Activated naive CD4-positive, alpha-beta T cell treated with anti-CD3 and anti-CD28 coated beads for 36 hours (primary cell): ENCODE measurements at regions not wholly inside any gene's neighbourhood (a gene's known extent, or its start where the extent isn't known, plus 50 kb on each side); places are given as distances from the start of the nearest gene placed in this dataset.
A peak's percentile ranks its signal among the peaks of the same experiment; 100 is the strongest.

Source experiments
- CTCF ChIA-PET: fragments of 350-600 bp; sonication (Branson Sonifier 250); formaldehyde crosslinking; loops from one replicate; lab custom pipeline; 2021; ENCODE audit warnings: antibody characterized with exemption; lab: Charles Lee
- DNase-seq: peaks from one replicate; pipeline ENCODE4 v3.0.0-alpha.2; 2020
- H3K27ac Mint-ChIP-seq: one replicate; pipeline ENCODE4 v1.8.0; 2021; ENCODE audit warnings: mild to moderate bottlenecking, mixed read lengths
- H3K27me3 Mint-ChIP-seq: one replicate; pipeline ENCODE4 v1.8.0; 2021; ENCODE audit warnings: low read depth, mixed read lengths
- H3K36me3 Mint-ChIP-seq: one replicate; pipeline ENCODE4 v1.8.0; 2021; ENCODE audit warnings: low read depth, mixed read lengths
- H3K4me1 Mint-ChIP-seq: one replicate; pipeline ENCODE4 v1.8.0; 2021; ENCODE audit warnings: low read depth, mixed read lengths
- H3K4me3 Mint-ChIP-seq: one replicate; pipeline ENCODE4 v1.8.0; 2021; ENCODE audit warnings: mild to moderate bottlenecking, moderate library complexity, mixed read lengths
- H3K9me3 Mint-ChIP-seq: one replicate; pipeline ENCODE4 v1.8.0; 2021; ENCODE audit warnings: mixed read lengths
- intact Hi-C: fragments of 100-400 bp; cut with micrococcal nuclease; formaldehyde crosslinking; loops from one replicate; pipeline ENCODE4 v1.15.1; 2023

GRCh38 chr5:158376679-158377078 is 517.7 kb upstream of the CLINT1 start:
- H3K9me3 Mint-ChIP-seq: peaks cover 3% of the 10 kb centered on the region
- intact Hi-C loops: no loop called here
- H3K27ac Mint-ChIP-seq: no peak overlapping the region
- H3K4me3 Mint-ChIP-seq: no peak overlapping the region
- CTCF ChIA-PET: no interaction called here
- H3K4me1 Mint-ChIP-seq: no peaks in the 10 kb centered on the region
- H3K27me3 Mint-ChIP-seq: peaks cover 2% of the 10 kb centered on the region
- no peaks in the 10 kb centered on the region for H3K36me3 Mint-ChIP-seq
- no peak for DNase-seq

- intact Hi-C loops: no loop called here
- Mint-ChIP-seq H3K4me1 (no peaks in the 10 kb centered on the region), H3K27ac (no peak overlapping the region), H3K9me3 (peaks cover 3% of the 10 kb centered on the region), H3K36me3 (no peaks in the 10 kb centered on the region), H3K27me3 (peaks cover 2% of the 10 kb centered on the region), H3K4me3 (no peak overlapping the region)
- CTCF ChIA-PET: no interaction called here
- DNase-seq: no peak
Measured at GRCh38 chr5:158375531-158375930, 516.6 kb upstream of the CLINT1 start.

- CTCF ChIA-PET: interaction anchor here (0.6 to 0.7 kb wide), 2 partner anchors 61 to 169 kb away, joined by 3 read pairs; no protein-coding TSS in a partner anchor
- intact Hi-C loops: no loop called here
- H3K27me3 Mint-ChIP-seq: peaks cover 2% of the 10 kb centered on the region
- no peak for DNase-seq
- no peaks in the 10 kb centered on the region for H3K4me1 Mint-ChIP-seq
- no peak overlapping the region for H3K4me3 Mint-ChIP-seq
- H3K27ac Mint-ChIP-seq: no peak overlapping the region
- H3K36me3 Mint-ChIP-seq: no peaks in the 10 kb centered on the region
- H3K9me3 Mint-ChIP-seq: peaks cover 3% of the 10 kb centered on the region
Measured at GRCh38 chr5:158373608-158374395, 514.9 kb upstream of the CLINT1 start.

GRCh38 chr5:158369241-158369640 is 510.3 kb upstream of the CLINT1 start:
- H3K4me3 Mint-ChIP-seq: no peak overlapping the region
- no peaks in the 10 kb centered on the region for H3K27me3 Mint-ChIP-seq
- no peak for DNase-seq
- H3K4me1 Mint-ChIP-seq: no peaks in the 10 kb centered on the region
- CTCF ChIA-PET: no interaction called here
- no peak overlapping the region for H3K27ac Mint-ChIP-seq
- intact Hi-C loops: no loop called here
- H3K9me3 Mint-ChIP-seq: no peaks in the 10 kb centered on the region
- H3K36me3 Mint-ChIP-seq: no peaks in the 10 kb centered on the region

- no peak overlapping the region for H3K4me3 Mint-ChIP-seq
- DNase-seq: no peak
- H3K27me3 Mint-ChIP-seq: no peaks in the 10 kb centered on the region
- H3K36me3 Mint-ChIP-seq: no peaks in the 10 kb centered on the region
- H3K27ac Mint-ChIP-seq: no peak overlapping the region
- intact Hi-C loops: no loop called here
- H3K4me1 Mint-ChIP-seq: no peaks in the 10 kb centered on the region
- CTCF ChIA-PET: no interaction called here
- no peaks in the 10 kb centered on the region for H3K9me3 Mint-ChIP-seq
Measured at GRCh38 chr5:158368686-158369085, 509.7 kb upstream of the CLINT1 start.

GRCh38 chr5:158364367-158364766 is 505.4 kb upstream of the CLINT1 start:
- Mint-ChIP-seq H3K4me3 (no peak overlapping the region), H3K4me1 (no peaks in the 10 kb centered on the region), H3K27me3 (no peaks in the 10 kb centered on the region), H3K36me3 (no peaks in the 10 kb centered on the region), H3K9me3 (no peaks in the 10 kb centered on the region), H3K27ac (no peak overlapping the region)
- intact Hi-C loops: no loop called here
- CTCF ChIA-PET: no interaction called here
- no peak for DNase-seq

- H3K4me1 Mint-ChIP-seq: peaks cover 16% of the 10 kb centered on the region
- intact Hi-C loops: loop anchor here (1.0 kb wide), 3 partner anchors 52 to 1057 kb away; no protein-coding TSS in a partner anchor
- H3K36me3 Mint-ChIP-seq: peaks cover 2% of the 10 kb centered on the region
- no peak for DNase-seq
- H3K27ac Mint-ChIP-seq: peak overlapping the region; percentile 46
- H3K9me3 Mint-ChIP-seq: peaks cover 6% of the 10 kb centered on the region
- H3K27me3 Mint-ChIP-seq: no peaks in the 10 kb centered on the region
- CTCF ChIA-PET: interaction anchor here (0.7 kb wide), 1 partner anchor 180 kb away, joined by 3 read pairs; no protein-coding TSS in a partner anchor
- no peak overlapping the region for H3K4me3 Mint-ChIP-seq
Measured at GRCh38 chr5:158354958-158355357, 496.0 kb upstream of the CLINT1 start.

- peaks cover 2% of the 10 kb centered on the region for H3K36me3 Mint-ChIP-seq
- intact Hi-C loops: no loop called here
- CTCF ChIA-PET: no interaction called here
- DNase-seq: no peak
- no peak overlapping the region for H3K4me3 Mint-ChIP-seq
- H3K4me1 Mint-ChIP-seq: peaks cover 16% of the 10 kb centered on the region
- H3K9me3 Mint-ChIP-seq: peaks cover 6% of the 10 kb centered on the region
- no peaks in the 10 kb centered on the region for H3K27me3 Mint-ChIP-seq
- H3K27ac Mint-ChIP-seq: no peak overlapping the region
Measured at GRCh38 chr5:158351485-158352125, 492.7 kb upstream of the CLINT1 start.

GRCh38 chr5:158349987-158350386 is 491.0 kb upstream of the CLINT1 start:
- Mint-ChIP-seq H3K4me1 (peaks cover 6% of the 10 kb centered on the region), H3K27ac (no peak overlapping the region), H3K36me3 (peaks cover 2% of the 10 kb centered on the region), H3K27me3 (no peaks in the 10 kb centered on the region), H3K9me3 (peaks cover 7% of the 10 kb centered on the region), H3K4me3 (no peak overlapping the region)
- CTCF ChIA-PET: no interaction called here
- intact Hi-C loops: no loop called here
- no peak for DNase-seq

GRCh38 chr5:158344376-158344775 is 485.4 kb upstream of the CLINT1 start:
- intact Hi-C loops: no loop called here
- no peaks in the 10 kb centered on the region for H3K36me3 Mint-ChIP-seq
- no peak overlapping the region for H3K27ac Mint-ChIP-seq
- no peaks in the 10 kb centered on the region for H3K4me1 Mint-ChIP-seq
- CTCF ChIA-PET: no interaction called here
- H3K9me3 Mint-ChIP-seq: peaks cover 4% of the 10 kb centered on the region
- no peak for DNase-seq
- H3K27me3 Mint-ChIP-seq: no peaks in the 10 kb centered on the region
- H3K4me3 Mint-ChIP-seq: no peak overlapping the region

GRCh38 chr5:158340608-158341007 is 481.7 kb upstream of the CLINT1 start:
- intact Hi-C loops: no loop called here
- H3K36me3 Mint-ChIP-seq: no peaks in the 10 kb centered on the region
- CTCF ChIA-PET: interaction anchor here (0.6 kb wide), 1 partner anchor 465 kb away, joined by 3 read pairs; no protein-coding TSS in a partner anchor

GRCh38 chr5:158326256-158326655 is 467.3 kb upstream of the CLINT1 start:
- no peaks in the 10 kb centered on the region for H3K27me3 Mint-ChIP-seq
- CTCF ChIA-PET: no interaction called here
- no peak overlapping the region for H3K4me3 Mint-ChIP-seq
- intact Hi-C loops: no loop called here
- H3K4me1 Mint-ChIP-seq: no peaks in the 10 kb centered on the region
- peaks cover 12% of the 10 kb centered on the region for H3K9me3 Mint-ChIP-seq
- no peaks in the 10 kb centered on the region for H3K36me3 Mint-ChIP-seq
- H3K27ac Mint-ChIP-seq: no peak overlapping the region
- no peak for DNase-seq

More at GRCh38 chr5:158340608-158341007, 481.7 kb upstream of the CLINT1 start:
- no peak overlapping the region for H3K4me3 Mint-ChIP-seq
- no peak overlapping the region for H3K27ac Mint-ChIP-seq
- no peaks in the 10 kb centered on the region for H3K4me1 Mint-ChIP-seq
- H3K27me3 Mint-ChIP-seq: no peaks in the 10 kb centered on the region
- no peak for DNase-seq
- peaks cover 4% of the 10 kb centered on the region for H3K9me3 Mint-ChIP-seq

GRCh38 chr5:158324236-158324635 is 465.3 kb upstream of the CLINT1 start:
- no peak overlapping the region for H3K27ac Mint-ChIP-seq
- intact Hi-C loops: no loop called here

More at GRCh38 chr5:158324236-158324635, 465.3 kb upstream of the CLINT1 start:
- no peak for DNase-seq
- H3K4me1 Mint-ChIP-seq: no peaks in the 10 kb centered on the region
- H3K4me3 Mint-ChIP-seq: no peak overlapping the region
- H3K36me3 Mint-ChIP-seq: no peaks in the 10 kb centered on the region
- CTCF ChIA-PET: no interaction called here
- no peaks in the 10 kb centered on the region for H3K27me3 Mint-ChIP-seq
- no peaks in the 10 kb centered on the region for H3K9me3 Mint-ChIP-seq
